HG02970 (cell line): ENCODE measurements at regions not wholly inside any gene's neighbourhood (a gene's known extent, or its start where the extent isn't known, plus 50 kb on each side); places are given as distances from the start of the nearest gene placed in this dataset.
"Not testable (repeated sequence)": the region's sequence is repeated elsewhere in the genome, so short reads cannot be mapped to it uniquely, and the experiment has no call there.

Experiments used
- ATAC-seq: cut with Tn5 transposase; IDR thresholded peaks from one replicate; pipeline ENCODE4 v1.9.1; 2021; ENCODE audit warnings: mild to moderate bottlenecking, moderate library complexity, moderate number of reproducible peaks; ENCODE audit not compliant: unreplicated experiment, low FRiP score

GRCh38 chr11:109668973-109669634 is 247.1 kb downstream of the C11orf87 start:
- no peak for ATAC-seq

GRCh38 chr11:109677231-109677630 is 255.2 kb downstream of the C11orf87 start:
- no peak for ATAC-seq

- no peak for ATAC-seq
Measured at GRCh38 chr11:109677876-109678275, 255.9 kb downstream of the C11orf87 start.

GRCh38 chr11:109680127-109680526 is 258.1 kb downstream of the C11orf87 start:
- ATAC-seq, result no peak

- not testable (repeated sequence) for ATAC-seq
Measured at GRCh38 chr11:109682788-109683187, 260.8 kb downstream of the C11orf87 start.

GRCh38 chr11:109695696-109696095 is 273.7 kb downstream of the C11orf87 start:
- ATAC-seq, result no peak

- ATAC-seq, result no peak
Measured at GRCh38 chr11:109696191-109696897, 274.4 kb downstream of the C11orf87 start.

GRCh38 chr11:109697140-109697843 is 275.3 kb downstream of the C11orf87 start:
- peak; percentile 66 for ATAC-seq

GRCh38 chr11:109698237-109698636 is 276.2 kb downstream of the C11orf87 start:
- no peak for ATAC-seq

GRCh38 chr11:109704432-109704831 is 282.4 kb downstream of the C11orf87 start:
- no peak for ATAC-seq

- ATAC-seq, result no peak
Measured at GRCh38 chr11:109706945-109707344, 285.0 kb downstream of the C11orf87 start.

- no peak for ATAC-seq
Measured at GRCh38 chr11:109707411-109707810, 285.4 kb downstream of the C11orf87 start.

GRCh38 chr11:109708184-109708583 is 286.2 kb downstream of the C11orf87 start:
- no peak for ATAC-seq

- ATAC-seq, result not testable (repeated sequence)
Measured at GRCh38 chr11:109714444-109714843, 292.5 kb downstream of the C11orf87 start.

- ATAC-seq, result not testable (repeated sequence)
Measured at GRCh38 chr11:109715424-109715823, 293.4 kb downstream of the C11orf87 start.

GRCh38 chr11:109726061-109726460 is 304.1 kb downstream of the C11orf87 start:
- ATAC-seq, result no peak

- no peak for ATAC-seq
Measured at GRCh38 chr11:109728056-109728455, 306.1 kb downstream of the C11orf87 start.

GRCh38 chr11:109729761-109730160 is 307.8 kb downstream of the C11orf87 start:
- no peak for ATAC-seq

- ATAC-seq, result no peak
Measured at GRCh38 chr11:109730669-109731068, 308.7 kb downstream of the C11orf87 start.

- no peak for ATAC-seq
Measured at GRCh38 chr11:109731451-109731850, 309.5 kb downstream of the C11orf87 start.

- no peak for ATAC-seq
Measured at GRCh38 chr11:109733245-109733644, 311.3 kb downstream of the C11orf87 start.
